ENCODE measurements at regions not wholly inside any gene's neighbourhood (a gene's known extent, or its start where the extent isn't known, plus 50 kb on each side); places are given as distances from the start of the nearest gene placed in this dataset.
A peak's percentile ranks its signal among the peaks of the same experiment; 100 is the strongest.

DNA sequence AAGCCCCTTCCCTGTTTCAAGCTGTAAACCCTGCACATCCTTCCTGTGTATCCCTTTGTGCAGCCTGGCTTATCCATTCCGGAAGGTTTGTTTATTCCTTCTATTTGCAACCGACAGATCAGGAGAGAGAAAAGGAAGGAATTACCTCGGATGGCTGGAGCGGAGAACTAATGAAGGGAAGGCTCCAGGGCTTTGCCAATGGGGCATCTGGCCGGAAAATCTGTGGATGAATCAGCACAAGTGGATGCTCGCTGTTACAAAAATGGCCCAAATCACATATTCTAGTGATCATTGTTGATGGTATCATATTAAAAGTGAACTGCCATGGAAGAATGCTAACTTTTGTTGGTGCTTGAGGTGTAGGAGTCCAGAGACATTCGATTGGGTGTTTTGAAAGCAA, 97.1 kb downstream of the AQP4 start:
- Histone ChIP-seq H3K27ac (ENCODE audit: low read depth, low read length) (no peak overlapping the region), H3K27me3 (ENCODE audit: insufficient read depth, low read length) (peaks cover 21% of the 10 kb centered on the region; the same call in 1 of the 2 replicates), H2AFZ (ENCODE audit: low read length, unreplicated experiment) (no peak overlapping the region), H3K4me1 (ENCODE audit: control insufficient read depth, insufficient read depth, low read length, unreplicated experiment) (no peaks in the 10 kb centered on the region), H3K4me3 (ENCODE audit: low read depth, low read length) (no peak overlapping the region), H3K36me3 (ENCODE audit: insufficient read depth, low read length) (no peaks in the 10 kb centered on the region), H3K79me2 (ENCODE audit: control insufficient read depth, insufficient read depth, low read length, unreplicated experiment) (no peaks in the 10 kb centered on the region)

- H3K4me3 ChIP-seq (ENCODE audit: low read depth, low read length) = no peak overlapping the region
- no peaks in the 10 kb centered on the region for H3K79me2 ChIP-seq (ENCODE audit: control insufficient read depth, insufficient read depth, low read length, unreplicated experiment)
- peaks cover 20% of the 10 kb centered on the region; the same call in 1 of the 2 replicates for H3K27me3 ChIP-seq (ENCODE audit: insufficient read depth, low read length)
- no peaks in the 10 kb centered on the region for H3K4me1 ChIP-seq (ENCODE audit: control insufficient read depth, insufficient read depth, low read length, unreplicated experiment)
- no peaks in the 10 kb centered on the region for H3K36me3 ChIP-seq (ENCODE audit: insufficient read depth, low read length)
- H2AFZ ChIP-seq (ENCODE audit: low read length, unreplicated experiment) = no peak overlapping the region
- H3K27ac ChIP-seq (ENCODE audit: low read depth, low read length) = no peak overlapping the region
These were observed 100.0 kb downstream of the AQP4 start for GRCh38 chr18:26765498-26765897.

DNA sequence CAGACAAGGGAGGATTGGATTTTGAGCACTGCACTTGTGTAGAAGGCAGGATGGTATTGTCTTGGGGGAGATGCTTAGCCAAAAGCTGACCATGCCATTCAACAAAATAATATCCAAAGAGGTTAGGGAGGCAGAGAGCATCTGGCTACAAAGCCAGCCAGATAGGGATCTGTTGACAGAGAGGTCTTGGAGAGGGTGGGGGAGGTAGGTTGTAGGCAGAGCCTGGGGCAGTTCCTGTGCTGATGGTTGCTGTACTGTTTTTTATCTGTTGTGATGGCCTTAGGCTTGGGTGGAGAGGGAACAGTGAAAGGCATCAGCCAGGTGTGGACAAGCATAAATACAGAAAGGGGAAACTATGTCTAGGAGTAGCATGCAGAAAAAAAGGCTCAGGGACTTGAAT, 100.9 kb downstream of the AQP4 start:
- no peaks in the 10 kb centered on the region for H3K79me2 ChIP-seq (ENCODE audit: control insufficient read depth, insufficient read depth, low read length, unreplicated experiment)
- no peaks in the 10 kb centered on the region for H3K4me1 ChIP-seq (ENCODE audit: control insufficient read depth, insufficient read depth, low read length, unreplicated experiment)
- peaks cover 20% of the 10 kb centered on the region; the same call in 1 of the 2 replicates for H3K27me3 ChIP-seq (ENCODE audit: insufficient read depth, low read length)
- no peak overlapping the region for H3K27ac ChIP-seq (ENCODE audit: low read depth, low read length)
- no peak overlapping the region for H2AFZ ChIP-seq (ENCODE audit: low read length, unreplicated experiment)
- no peak overlapping the region for H3K4me3 ChIP-seq (ENCODE audit: low read depth, low read length)
- no peaks in the 10 kb centered on the region for H3K36me3 ChIP-seq (ENCODE audit: insufficient read depth, low read length)

DNA sequence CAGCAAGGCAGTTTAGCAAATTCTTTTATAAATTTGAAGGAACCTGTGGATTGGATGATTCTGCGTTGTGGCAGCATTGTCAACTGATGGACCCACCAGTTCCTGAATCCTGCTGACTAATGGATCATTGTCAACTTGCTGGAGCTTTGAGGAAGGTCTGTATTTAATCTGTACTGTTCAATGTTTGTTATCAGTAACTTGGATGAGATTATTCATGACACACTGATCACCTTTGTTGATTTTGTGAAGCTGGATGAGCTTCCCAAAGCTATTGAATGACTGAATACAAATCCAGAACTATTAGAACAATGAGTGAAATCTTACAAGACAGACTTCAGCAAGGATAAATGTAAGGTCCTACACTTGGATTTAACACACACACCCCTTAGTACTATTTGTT, 101.3 kb downstream of the AQP4 start:
- H3K27ac ChIP-seq (ENCODE audit: low read depth, low read length) = no peak overlapping the region
- H2AFZ ChIP-seq (ENCODE audit: low read length, unreplicated experiment) = no peak overlapping the region

DNA sequence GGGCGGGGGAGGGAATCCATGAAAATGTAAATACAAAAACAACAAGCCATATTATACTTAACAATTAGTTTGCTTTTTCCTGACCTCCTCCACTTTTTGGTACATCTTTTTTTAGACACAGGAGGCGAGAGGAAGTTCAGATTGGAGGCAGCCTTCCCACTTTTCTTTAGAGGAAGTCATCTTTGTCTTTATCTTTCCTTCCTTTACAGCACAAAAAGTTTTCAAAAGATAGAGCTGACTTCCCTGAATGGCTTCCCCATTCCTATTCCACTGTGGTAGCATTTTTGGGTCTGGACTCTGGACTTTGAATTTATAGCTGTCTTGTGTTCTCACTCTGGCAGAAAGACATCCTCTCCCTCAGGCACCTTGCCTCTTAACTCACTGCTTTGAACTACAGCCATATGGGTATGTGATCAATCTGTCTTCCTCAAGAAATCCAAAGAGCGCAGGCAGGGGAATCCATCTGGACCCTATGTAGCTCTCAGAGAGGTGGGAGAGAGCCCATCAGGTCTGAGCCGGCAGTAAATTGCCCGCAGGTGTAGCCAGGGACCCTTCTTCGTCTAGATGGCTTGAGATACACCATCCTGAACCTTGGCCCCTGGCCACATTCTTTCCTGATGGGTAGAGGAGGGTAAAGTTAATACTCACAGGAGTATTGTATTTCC, 101.9 kb downstream of the AQP4 start:
- Histone ChIP-seq H3K36me3 (ENCODE audit: insufficient read depth, low read length) (no peaks in the 10 kb centered on the region), H3K4me3 (ENCODE audit: low read depth, low read length) (no peak overlapping the region), H2AFZ (ENCODE audit: low read length, unreplicated experiment) (no peak overlapping the region), H3K27me3 (ENCODE audit: insufficient read depth, low read length) (peaks cover 14% of the 10 kb centered on the region; the same call in 1 of the 2 replicates), H3K27ac (ENCODE audit: low read depth, low read length) (no peak overlapping the region), H3K4me1 (ENCODE audit: control insufficient read depth, insufficient read depth, low read length, unreplicated experiment) (no peaks in the 10 kb centered on the region), H3K79me2 (ENCODE audit: control insufficient read depth, insufficient read depth, low read length, unreplicated experiment) (no peaks in the 10 kb centered on the region)

More for the DNA sequence above, 101.3 kb downstream of the AQP4 start:
- no peaks in the 10 kb centered on the region for H3K79me2 ChIP-seq (ENCODE audit: control insufficient read depth, insufficient read depth, low read length, unreplicated experiment)
- H3K27me3 ChIP-seq (ENCODE audit: insufficient read depth, low read length) = peaks cover 20% of the 10 kb centered on the region; the same call in 1 of the 2 replicates
- H3K4me1 ChIP-seq (ENCODE audit: control insufficient read depth, insufficient read depth, low read length, unreplicated experiment) = no peaks in the 10 kb centered on the region
- H3K4me3 ChIP-seq (ENCODE audit: low read depth, low read length) = no peak overlapping the region
- no peaks in the 10 kb centered on the region for H3K36me3 ChIP-seq (ENCODE audit: insufficient read depth, low read length)

DNA sequence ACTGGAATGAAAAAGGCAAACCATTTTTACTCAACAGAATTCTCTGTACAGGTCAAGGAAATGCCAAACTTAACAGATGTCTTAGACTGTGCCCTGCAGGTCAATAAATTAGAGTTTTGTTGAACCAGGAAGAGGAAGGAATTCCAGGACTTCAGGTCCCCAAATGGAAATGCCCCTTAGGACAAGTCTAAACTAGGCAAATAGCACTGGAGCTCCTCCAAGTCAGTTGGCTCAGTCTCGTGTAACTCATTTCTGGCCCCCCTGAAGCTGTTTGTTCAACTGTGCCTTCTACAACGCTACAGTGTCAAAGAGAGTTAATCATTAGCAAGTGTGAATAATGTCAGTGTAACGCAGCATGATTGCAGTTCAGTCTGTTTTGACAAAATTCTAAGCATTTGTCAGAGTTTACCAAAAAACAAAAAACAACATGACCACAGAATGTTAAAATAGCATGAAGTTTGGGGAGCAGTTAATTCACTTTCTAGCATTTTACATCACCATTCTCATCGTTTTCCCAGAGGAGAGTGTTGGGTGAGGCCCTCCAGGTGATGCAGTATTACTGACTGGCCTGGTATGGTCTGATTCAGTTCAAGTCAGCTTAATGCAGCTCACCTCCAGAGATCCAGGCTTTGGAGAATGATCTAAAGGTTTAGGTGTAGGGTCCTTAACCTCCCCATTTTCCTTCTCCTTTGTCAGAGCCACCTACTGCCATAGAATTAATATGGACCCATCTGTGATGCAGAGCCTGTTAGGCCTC, 108.1 kb downstream of the AQP4 start:
- no peaks in the 10 kb centered on the region for H3K36me3 ChIP-seq (ENCODE audit: insufficient read depth, low read length)
- H3K4me1 ChIP-seq (ENCODE audit: control insufficient read depth, insufficient read depth, low read length, unreplicated experiment) = no peaks in the 10 kb centered on the region
- H3K27me3 ChIP-seq (ENCODE audit: insufficient read depth, low read length) = 0 out of 2 replicates have a peak, but pooled peaks cover 4% of the 10 kb centered on the region
- no peak overlapping the region for H3K4me3 ChIP-seq (ENCODE audit: low read depth, low read length)
- H3K79me2 ChIP-seq (ENCODE audit: control insufficient read depth, insufficient read depth, low read length, unreplicated experiment) = no peaks in the 10 kb centered on the region
- no peak overlapping the region for H2AFZ ChIP-seq (ENCODE audit: low read length, unreplicated experiment)
- no peak overlapping the region for H3K27ac ChIP-seq (ENCODE audit: low read depth, low read length)

DNA sequence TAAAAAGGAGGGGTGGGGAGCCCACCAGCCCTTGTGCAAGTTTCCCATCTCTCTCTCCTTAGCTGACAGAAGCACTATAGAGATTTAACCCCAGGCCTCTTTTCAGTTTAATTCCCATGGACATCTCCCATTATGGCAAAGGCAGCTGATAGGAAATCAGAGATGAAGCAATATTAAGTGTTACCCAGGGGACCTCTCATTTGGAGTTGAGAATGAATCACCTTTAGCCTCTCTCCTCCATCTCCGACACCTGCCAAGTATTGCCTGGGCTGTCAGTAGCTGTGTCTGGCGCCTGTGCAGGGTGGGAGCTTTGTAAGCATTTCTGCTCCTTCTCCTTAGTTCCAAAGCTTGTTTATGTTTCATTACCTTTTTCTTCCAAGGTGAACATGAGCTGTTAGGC, 109.0 kb downstream of the AQP4 start:
- H3K27me3 ChIP-seq (ENCODE audit: insufficient read depth, low read length) = 0 out of 2 replicates have a peak, but pooled peaks cover under 1% of the 10 kb centered on the region
- H3K79me2 ChIP-seq (ENCODE audit: control insufficient read depth, insufficient read depth, low read length, unreplicated experiment) = no peaks in the 10 kb centered on the region
- no peaks in the 10 kb centered on the region for H3K4me1 ChIP-seq (ENCODE audit: control insufficient read depth, insufficient read depth, low read length, unreplicated experiment)
- H3K4me3 ChIP-seq (ENCODE audit: low read depth, low read length) = no peak overlapping the region
- H3K36me3 ChIP-seq (ENCODE audit: insufficient read depth, low read length) = no peaks in the 10 kb centered on the region
- H2AFZ ChIP-seq (ENCODE audit: low read length, unreplicated experiment) = no peak overlapping the region
- H3K27ac ChIP-seq (ENCODE audit: low read depth, low read length) = no peak overlapping the region

DNA sequence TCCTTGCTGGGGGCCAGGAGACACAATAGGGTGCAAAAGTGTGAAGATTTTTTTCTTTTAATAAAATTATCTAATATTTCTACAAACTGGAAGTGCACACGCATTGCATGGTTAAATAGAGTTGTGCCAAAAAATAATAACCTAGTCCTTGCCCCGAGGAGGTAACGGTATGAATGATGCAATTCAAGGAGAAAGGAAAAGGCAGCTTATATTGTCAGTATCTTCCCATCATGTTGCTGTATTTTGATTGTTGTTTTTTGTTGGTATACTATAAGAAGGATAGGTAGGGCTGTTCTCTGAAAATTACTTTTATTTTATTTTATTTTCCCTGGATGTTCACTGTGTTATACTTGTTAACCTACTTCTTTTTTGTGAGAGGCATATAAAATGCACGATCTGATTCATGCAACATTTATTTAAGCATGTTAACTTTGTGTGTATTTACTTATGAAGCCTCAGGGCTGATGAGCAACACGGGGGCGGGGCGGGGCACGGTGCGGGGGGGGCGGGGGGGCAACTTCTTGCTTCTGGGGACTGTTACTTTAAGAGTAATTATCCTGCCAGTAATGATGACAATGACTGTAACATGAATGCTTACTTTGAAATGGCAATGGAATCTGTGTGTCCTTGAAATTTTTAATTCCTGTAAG, 118.6 kb downstream of the AQP4 start:
- Histone ChIP-seq H2AFZ (ENCODE audit: low read length, unreplicated experiment) (no peak overlapping the region), H3K27ac (ENCODE audit: low read depth, low read length) (peak overlapping the region; percentile 15; the same call in 1 of the 2 replicates), H3K4me3 (ENCODE audit: low read depth, low read length) (peak overlapping the region; percentile 51; the same call in 1 of the 2 replicates), H3K36me3 (ENCODE audit: insufficient read depth, low read length) (no peaks in the 10 kb centered on the region), H3K4me1 (ENCODE audit: control insufficient read depth, insufficient read depth, low read length, unreplicated experiment) (peaks cover 15% of the 10 kb centered on the region), H3K79me2 (ENCODE audit: control insufficient read depth, insufficient read depth, low read length, unreplicated experiment) (no peaks in the 10 kb centered on the region), H3K27me3 (ENCODE audit: insufficient read depth, low read length) (no peaks in the 10 kb centered on the region)

GRCh38 chr18:26746398-26746797, 119.1 kb downstream of the AQP4 start:
- Histone ChIP-seq H3K4me3 (ENCODE audit: low read depth, low read length) (peak overlapping the region; percentile 42; the same call in 1 of the 2 replicates), H2AFZ (ENCODE audit: low read length, unreplicated experiment) (peak overlapping the region; percentile 5), H3K27ac (ENCODE audit: low read depth, low read length) (peak overlapping the region; percentile 15; the same call in 1 of the 2 replicates)

GRCh38 chr18:26745288-26746181, 120.0 kb downstream of the AQP4 start:
- no peak overlapping the region for H2AFZ ChIP-seq (ENCODE audit: low read length, unreplicated experiment)
- H3K79me2 ChIP-seq (ENCODE audit: control insufficient read depth, insufficient read depth, low read length, unreplicated experiment) = no peaks in the 10 kb centered on the region
- H3K27me3 ChIP-seq (ENCODE audit: insufficient read depth, low read length) = no peaks in the 10 kb centered on the region
- H3K27ac ChIP-seq (ENCODE audit: low read depth, low read length) = no peak overlapping the region
- no peaks in the 10 kb centered on the region for H3K36me3 ChIP-seq (ENCODE audit: insufficient read depth, low read length)
- H3K4me3 ChIP-seq (ENCODE audit: low read depth, low read length) = no peak overlapping the region
- H3K4me1 ChIP-seq (ENCODE audit: control insufficient read depth, insufficient read depth, low read length, unreplicated experiment) = peaks cover 15% of the 10 kb centered on the region

More at GRCh38 chr18:26746398-26746797, 119.1 kb downstream of the AQP4 start:
- Histone ChIP-seq H3K4me1 (ENCODE audit: control insufficient read depth, insufficient read depth, low read length, unreplicated experiment) (peaks cover 15% of the 10 kb centered on the region), H3K79me2 (ENCODE audit: control insufficient read depth, insufficient read depth, low read length, unreplicated experiment) (no peaks in the 10 kb centered on the region), H3K36me3 (ENCODE audit: insufficient read depth, low read length) (no peaks in the 10 kb centered on the region), H3K27me3 (ENCODE audit: insufficient read depth, low read length) (no peaks in the 10 kb centered on the region)

Data from ACC112 (cell line).